HepG2 (cell line): ENCODE measurements at regions not wholly inside any gene's neighbourhood (a gene's known extent, or its start where the extent isn't known, plus 50 kb on each side); places are given as distances from the start of the nearest gene placed in this dataset.

ENCODE experiments used
- CTCF ChIP-seq: sonication (generic); formaldehyde crosslinking; IDR thresholded peaks from 2 replicates; pipeline ENCODE4 v1.5.0; 2020; ENCODE audit warnings: mild to moderate bottlenecking, missing genetic modification reagents, moderate library complexity
- ELF4 ChIP-seq: sonication (generic); formaldehyde crosslinking; IDR thresholded peaks from 2 replicates; pipeline ENCODE4 v1.5.0; 2020; ENCODE audit warnings: missing genetic modification reagents, mild to moderate bottlenecking, moderate library complexity, borderline replicate concordance
- KLF9 ChIP-seq: IDR thresholded peaks from 2 replicates; pipeline ENCODE4 v1.6.1; 2016; ENCODE audit warnings: low read depth
- NR2F6 ChIP-seq, 2 experiments: IDR thresholded peaks; 2 replicates each; pipeline ENCODE4 v1.6.1; 2016; ENCODE audit warnings: antibody characterized with exemption in 1 of 2, mild to moderate bottlenecking in 1 of 2
- SALL1 ChIP-seq: sonication (generic); formaldehyde crosslinking; IDR thresholded peaks from 2 replicates; pipeline ENCODE4 v1.8.0; 2022; ENCODE audit warnings: mild to moderate bottlenecking, missing genetic modification reagents
- SCMH1 ChIP-seq: sonication (generic); formaldehyde crosslinking; IDR thresholded peaks from 2 replicates; pipeline ENCODE4 v1.9.0; 2021; ENCODE audit warnings: missing genetic modification reagents, mild to moderate bottlenecking, borderline replicate concordance
- YY1 ChIP-seq: IDR thresholded peaks from 2 replicates; pipeline ENCODE4 v1.6.1; 2011; ENCODE audit warnings: low read length, low read depth, moderate library complexity, mild to moderate bottlenecking; ENCODE audit not compliant: insufficient read depth, insufficient replicate concordance
- ZBTB2 ChIP-seq: sonication (generic); formaldehyde crosslinking; IDR thresholded peaks from 2 replicates; pipeline ENCODE4 v1.8.0; 2022; ENCODE audit warnings: low read depth, missing genetic modification reagents
- ZNF704 ChIP-seq: sonication (generic); formaldehyde crosslinking; IDR thresholded peaks from 2 replicates; pipeline ENCODE4 v1.8.1; 2023; ENCODE audit warnings: mild to moderate bottlenecking, inconsistent platforms, moderate library complexity, missing genetic modification reagents, borderline replicate concordance

GRCh38 chr3:95797081-95797480 lies 1017.3 kb upstream of the EPHA6 start:
- TF ChIP-seq NR2F6 (IDR thresholded peaks at IDR 0.05) (no peak), NR2F6 (CRISPR knock-in tag; IDR thresholded peaks at IDR 0.05) (no peak), CTCF (CRISPR knock-in tag) (no peak), ZBTB2 (CRISPR knock-in tag) (no peak), SALL1 (CRISPR knock-in tag) (no peak), YY1 (no peak), SCMH1 (no peak), ZNF704 (CRISPR knock-in tag) (no peak), KLF9 (CRISPR knock-in tag) (no peak), ELF4 (CRISPR knock-in tag) (no peak)
